Activated naive CD4-positive, alpha-beta T cell (primary cell): ENCODE measurements at regions not wholly inside any gene's neighbourhood (a gene's known extent, or its start where the extent isn't known, plus 50 kb on each side); places are given as distances from the start of the nearest gene placed in this dataset.

Experiments used
- DNase-seq, 4 experiments: peaks; one replicate each; lab custom pipeline; 2025; lab: John Stamatoyannopoulos, UW

GRCh38 chr1:195550071-195550862, 1058.0 kb downstream of the KCNT2 start:
- no peak for DNase-seq

DNA sequence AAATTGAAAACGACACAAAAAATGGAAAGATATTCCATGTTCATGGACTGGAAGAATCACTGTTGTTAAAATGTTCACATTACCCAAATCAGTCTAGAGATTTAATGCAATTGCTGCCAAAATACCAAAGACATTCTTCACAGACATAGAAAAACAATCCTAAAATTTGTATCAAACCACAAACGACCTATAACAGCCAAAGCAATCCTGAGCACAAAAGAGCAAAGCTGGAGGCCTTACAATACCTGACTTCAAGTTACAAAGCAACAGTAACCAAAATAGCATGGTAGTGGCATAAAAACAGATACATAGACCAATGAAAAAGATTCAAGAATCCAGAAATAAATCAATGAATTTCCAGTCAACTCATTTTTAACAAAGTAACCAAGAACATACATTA, 1077.3 kb downstream of the KCNT2 start:
- no peak for DNase-seq

GRCh38 chr1:195529881-195530280, 1078.4 kb downstream of the KCNT2 start:
- DNase-seq, result no peak

DNA sequence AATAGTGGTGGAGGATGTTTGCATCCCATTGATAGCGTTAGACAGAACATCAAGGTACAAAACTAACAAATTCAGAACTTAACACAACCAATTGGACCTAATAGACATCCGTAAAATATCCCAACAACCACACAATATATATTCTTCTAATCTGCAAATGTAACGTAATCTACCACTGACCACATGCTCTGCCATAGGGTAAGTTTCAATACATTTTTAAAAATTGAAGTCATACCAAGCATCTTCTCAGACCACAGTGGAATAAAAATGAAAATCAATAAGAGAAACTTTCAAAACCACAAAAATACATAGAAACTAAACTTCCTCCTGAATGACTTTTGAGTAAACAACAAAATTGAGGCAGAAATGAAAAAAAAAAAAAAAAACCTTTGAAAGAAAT, 1087.5 kb downstream of the KCNT2 start:
- DNase-seq, result no peak

DNA sequence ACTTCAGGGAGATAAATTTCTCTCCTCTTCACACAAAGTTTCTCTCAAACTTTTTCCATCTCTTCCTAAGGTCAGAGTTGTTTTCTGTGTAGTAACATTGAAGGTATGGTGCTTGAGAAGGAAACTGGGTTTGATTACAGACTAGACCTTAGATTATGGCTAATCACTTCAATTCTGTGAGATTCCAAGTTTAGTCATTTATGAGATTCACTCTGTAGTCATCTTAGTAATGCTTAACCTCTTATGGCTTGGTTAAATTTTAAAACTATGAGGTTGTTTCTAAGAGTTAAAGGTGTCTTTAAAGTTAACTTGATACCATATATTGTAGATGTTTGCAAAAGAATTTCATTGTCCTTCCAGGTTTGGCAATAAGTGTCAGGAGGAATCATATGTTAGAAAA, 1092.2 kb downstream of the KCNT2 start:
- DNase-seq, result no peak

DNA sequence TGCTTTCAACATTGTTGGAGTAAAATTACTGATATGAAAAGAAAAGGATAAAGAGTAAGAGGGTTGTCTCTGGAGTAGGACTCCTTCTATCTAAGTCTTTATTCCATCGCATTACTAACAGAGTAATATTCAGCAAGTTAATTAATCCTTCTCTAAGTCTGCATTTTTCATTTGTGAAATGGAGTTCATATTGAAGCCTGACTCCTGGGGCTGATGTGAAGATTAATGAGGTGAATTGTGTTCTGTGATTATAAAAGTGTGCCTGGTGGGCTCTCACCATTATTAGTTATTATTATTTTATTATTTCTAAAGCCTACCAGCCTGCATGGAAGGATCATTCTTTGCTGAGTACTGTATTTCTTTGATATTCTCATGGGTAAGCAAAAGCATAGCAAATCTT, 1096.7 kb downstream of the KCNT2 start:
- no peak for DNase-seq

- DNase-seq, result no peak
Measured at GRCh38 chr1:195501118-195501517, 1107.1 kb downstream of the KCNT2 start.

- DNase-seq, result no peak
Measured at GRCh38 chr1:195495720-195496635, 1112.3 kb downstream of the KCNT2 start.

DNA sequence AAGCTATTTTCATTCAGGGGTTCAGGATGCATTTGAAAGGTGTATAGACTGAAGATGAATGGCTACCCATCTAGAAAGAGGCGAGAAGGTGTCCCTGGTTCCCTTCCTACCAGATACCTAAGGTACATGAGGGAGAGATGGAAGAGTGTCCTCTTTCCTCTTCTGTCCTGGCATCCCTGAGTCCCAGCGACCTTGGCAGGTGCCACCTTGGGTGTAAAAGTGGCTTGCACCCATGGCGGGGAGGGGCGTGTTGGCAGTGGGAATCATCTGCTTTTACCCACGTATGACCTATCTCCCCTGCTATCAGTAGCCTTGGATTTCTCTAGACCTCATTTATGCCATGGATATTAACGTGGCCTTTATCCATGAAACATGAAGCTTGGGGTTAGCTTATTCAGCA, 1126.1 kb downstream of the KCNT2 start:
- no peak for DNase-seq

DNA sequence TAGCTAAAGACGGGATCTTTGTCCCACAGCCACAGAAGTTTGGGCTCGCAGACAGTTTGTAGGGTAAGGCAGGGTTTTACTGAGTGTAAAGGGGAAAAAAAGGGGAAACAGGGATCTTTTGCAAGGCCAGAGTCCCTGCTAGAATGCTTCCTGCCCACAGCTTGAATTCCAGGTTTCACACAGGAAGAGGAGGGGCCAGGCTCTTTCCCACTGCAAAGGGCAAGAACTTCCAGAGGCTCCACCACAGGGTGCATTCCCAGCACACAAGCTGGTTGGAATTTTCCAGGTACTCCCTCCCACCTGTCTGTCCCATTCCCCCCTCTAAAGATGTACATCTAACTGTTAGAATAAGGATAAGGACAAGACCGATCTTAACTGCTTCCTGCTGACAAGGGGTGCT, 1126.9 kb downstream of the KCNT2 start:
- DNase-seq, result no peak

GRCh38 chr1:195475568-195475967, 1132.7 kb downstream of the KCNT2 start:
- no peak for DNase-seq

DNA sequence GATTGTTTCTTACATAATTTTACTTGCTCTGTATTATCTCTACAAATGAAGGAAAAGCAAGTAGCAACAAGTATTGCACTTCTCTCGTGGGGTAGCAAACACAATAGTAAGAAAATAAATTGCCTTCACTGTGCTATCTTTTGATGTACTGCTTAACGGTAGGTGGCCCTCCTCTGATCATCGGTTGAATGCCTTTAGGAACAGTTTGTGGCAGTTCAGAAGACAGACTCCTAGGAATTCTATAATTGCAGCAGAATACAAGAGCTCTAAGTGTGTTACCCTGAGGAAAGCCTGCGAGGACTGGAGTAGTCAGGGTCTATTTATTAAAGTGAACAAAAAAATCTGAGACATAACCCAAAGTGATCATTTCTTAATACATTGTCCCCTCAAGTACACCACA, 1135.9 kb downstream of the KCNT2 start:
- DNase-seq, result no peak

GRCh38 chr1:195466639-195467038, 1141.6 kb downstream of the KCNT2 start:
- no peak for DNase-seq

DNA sequence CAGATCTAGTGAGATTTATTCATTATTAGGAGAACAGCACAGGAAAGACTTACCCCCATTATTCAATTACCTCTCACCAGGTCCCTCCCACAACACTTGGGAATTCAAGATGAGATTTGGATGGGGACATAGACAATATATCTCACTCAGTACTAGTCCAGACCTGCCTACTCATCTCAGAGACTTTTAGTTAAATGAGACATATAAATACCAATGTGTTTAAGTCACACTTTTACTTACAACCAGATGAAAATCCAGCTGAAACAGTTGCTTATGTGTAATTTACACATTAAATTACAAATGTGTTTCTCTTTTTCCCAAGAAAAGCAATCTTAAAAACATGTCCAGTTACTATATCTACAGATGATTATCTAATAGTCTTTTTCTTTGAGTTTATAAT, 1145.6 kb downstream of the KCNT2 start:
- no peak for DNase-seq

DNA sequence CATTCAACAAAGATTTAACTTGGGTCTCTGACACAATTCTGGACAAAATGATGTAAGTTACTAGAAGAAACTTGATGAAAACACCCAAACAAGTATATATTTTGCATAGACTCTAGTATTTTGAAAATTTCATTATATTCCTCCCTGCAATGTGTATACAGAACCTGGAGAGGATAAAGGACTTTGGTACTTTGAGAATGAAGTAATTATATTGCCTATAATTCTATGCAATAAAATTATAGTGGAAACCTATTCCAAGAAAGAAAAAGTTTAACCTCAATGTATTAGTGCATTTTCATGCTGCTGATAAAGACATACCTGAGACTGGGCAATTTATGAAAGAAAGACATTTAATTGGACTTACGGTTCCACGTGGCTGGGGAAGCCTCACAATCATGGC, 1146.1 kb downstream of the KCNT2 start:
- no peak for DNase-seq

- no peak for DNase-seq
Measured at GRCh38 chr1:195458365-195458764, 1149.9 kb downstream of the KCNT2 start.

GRCh38 chr1:195450794-195451193, 1157.4 kb downstream of the KCNT2 start:
- no peak for DNase-seq

DNA sequence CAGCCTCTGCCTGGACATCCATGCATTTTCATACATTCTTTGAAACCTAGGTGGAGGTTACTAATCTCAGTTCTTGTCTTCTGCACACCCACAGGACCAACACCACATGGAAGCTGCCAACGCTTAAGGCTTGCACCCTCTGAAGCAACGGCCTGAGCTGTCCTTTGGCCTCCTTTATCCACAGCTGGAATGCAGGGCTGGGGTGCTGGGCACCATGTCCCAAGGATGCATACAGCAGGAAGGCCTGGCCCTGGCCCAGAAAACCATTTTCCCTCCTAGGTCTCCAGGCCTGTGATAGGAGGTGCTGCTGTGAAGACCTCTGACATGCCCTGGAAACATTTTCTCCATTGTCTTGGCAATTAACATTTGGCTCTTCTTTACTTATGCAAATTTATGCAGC, 1168.6 kb downstream of the KCNT2 start:
- no peak for DNase-seq

DNA sequence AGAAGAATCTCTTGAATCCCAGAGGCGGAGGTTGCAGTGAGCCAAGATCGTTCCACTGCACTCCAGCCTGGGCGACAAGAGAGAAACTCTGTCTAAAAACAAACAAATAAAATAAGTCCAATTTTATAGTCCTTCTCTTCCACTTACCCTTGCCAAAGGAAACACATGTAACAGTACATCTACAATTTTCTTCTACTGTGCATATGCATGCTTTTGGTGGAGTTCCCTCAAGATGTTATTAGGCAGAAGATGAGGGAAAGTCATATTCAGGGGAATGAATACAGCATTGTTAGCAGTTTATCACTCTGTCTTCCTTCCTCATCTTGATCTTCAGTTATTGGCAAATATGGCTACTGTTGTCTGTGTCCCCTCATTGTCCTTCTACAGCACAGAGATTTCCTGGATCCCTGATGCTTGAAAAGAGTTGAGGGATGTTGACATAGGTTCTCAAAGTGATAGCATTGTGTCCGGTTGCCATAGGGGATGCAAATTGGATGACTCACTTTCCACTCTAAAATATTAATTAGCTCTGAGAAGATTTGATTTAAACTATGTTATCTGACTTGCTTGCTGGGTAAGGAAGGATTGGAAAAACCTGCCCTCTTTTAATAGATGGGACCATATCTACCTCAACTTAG, 1173.6 kb downstream of the KCNT2 start:
- no peak for DNase-seq

- DNase-seq, result no peak
Measured at GRCh38 chr1:195430826-195431225, 1177.4 kb downstream of the KCNT2 start.

DNA sequence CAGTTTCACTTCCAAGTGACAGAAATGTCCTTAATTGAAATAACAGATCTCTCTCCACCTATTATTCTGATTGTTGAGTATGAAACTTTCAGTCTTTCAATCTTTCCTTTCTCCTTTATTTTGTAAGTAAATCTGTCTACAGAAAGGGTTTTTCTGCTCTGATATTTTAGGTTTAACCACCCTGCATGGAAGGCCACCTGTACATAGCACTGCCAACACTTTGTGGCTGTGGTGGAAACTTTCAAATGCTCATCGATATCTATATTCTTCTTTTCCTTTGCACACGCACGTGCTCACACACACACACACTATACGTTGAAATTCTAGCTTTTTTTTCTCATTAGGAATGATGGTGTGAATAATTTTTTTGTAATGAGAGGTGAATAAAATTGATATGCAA, 1179.3 kb downstream of the KCNT2 start:
- no peak for DNase-seq

DNA sequence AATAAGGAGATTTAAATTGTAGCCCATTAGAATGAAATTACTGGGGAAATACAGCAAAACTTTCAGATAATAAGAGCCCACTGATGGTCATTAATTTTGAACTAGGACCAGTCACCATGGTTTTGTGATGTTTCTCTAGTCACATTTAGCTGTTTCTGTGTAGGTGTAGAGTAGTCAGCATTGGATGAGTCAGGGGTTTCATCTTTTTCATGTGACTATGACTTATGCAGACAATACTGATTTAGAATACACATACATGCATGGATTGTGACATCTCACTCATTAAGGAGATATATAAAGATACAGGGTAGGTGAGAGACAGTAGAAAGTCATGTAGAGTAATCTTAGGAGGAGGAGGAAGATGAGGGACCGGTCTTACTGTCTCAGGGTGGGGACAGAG, 1192.7 kb downstream of the KCNT2 start:
- DNase-seq, result no peak

DNA sequence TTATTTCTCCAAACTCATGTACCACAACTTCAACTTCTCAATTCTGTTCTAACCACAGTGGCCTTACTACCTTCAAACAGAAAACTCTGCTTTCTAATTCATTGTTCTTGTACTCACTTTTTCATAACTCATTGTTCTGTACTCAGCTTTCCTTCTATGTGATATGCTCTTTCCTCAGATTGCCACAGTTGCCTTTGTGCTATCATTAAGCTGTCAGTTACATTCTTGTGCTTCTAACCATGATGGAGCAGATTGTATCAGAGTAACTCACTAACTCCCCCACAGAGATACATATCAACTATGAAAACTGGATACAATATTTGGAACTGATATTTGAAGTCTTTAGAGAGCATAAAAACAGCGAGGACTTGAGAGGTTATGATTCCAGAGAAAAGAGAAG, 1213.7 kb downstream of the KCNT2 start:
- no peak for DNase-seq
